ENCODE measurements at regions not wholly inside any gene's neighbourhood (a gene's known extent, or its start where the extent isn't known, plus 50 kb on each side); places are given as distances from the start of the nearest gene placed in this dataset.
"Not testable (repeated sequence)": the region's sequence is repeated elsewhere in the genome, so short reads cannot be mapped to it uniquely, and the experiment has no call there.

DNA sequence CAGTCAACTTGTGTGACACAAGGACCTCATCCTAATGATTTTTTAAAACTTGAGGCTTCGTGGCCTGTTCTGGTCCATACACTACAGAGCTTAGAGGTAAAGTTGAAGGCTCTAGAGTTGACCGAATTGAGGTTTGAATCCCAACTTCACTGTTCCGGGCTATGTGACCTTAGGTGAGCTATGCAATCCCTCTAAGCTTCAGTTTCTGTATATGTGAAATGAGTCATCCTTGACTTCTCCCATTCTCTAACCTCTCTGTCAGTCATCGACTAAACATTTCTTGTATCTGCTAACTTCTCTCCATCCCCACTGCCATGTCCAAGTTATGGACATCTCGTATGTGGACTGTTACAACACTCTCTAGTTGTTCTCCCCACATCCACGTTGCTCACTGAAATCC lies 178.2 kb upstream of the TMEM45B start:
- DNase-seq (ENCODE audit: low spot score), result no peak

DNA sequence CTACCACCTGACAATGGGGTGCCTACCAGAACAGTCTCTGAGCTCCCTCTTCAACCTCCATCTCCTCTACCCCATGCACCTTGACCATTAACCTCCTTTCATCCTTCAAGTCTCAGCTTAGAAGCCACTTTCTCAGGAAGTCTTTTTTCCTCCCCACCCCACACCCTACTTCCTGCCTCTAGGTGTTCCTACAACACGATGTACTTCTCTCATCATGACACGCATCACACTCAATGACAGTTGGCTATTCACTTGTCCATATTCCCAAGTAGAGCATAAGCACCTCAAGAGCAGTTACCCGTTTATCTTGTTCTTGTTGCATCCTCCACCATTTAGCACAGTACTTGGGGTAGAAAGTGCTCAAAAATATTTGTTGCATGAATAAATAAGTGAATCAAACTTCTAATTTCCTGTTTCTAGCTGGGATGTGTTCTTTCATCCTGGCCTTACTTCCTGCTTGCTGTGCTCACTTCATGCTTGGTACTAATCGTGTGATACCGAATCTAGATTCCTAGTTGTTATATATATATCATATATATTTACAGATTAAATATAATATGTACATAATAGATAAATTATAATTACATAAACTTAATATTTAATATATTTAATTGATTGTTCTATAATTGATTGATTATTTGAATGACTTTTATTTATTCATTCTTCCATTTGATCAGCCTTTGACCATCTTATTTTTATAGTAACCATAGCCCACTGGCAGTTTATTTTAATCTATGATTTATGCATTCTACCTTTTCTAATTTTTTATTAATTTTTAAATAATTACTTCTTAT lies 177.5 kb upstream of the TMEM45B start:
- DNase-seq (ENCODE audit: low spot score), result no peak

DNA sequence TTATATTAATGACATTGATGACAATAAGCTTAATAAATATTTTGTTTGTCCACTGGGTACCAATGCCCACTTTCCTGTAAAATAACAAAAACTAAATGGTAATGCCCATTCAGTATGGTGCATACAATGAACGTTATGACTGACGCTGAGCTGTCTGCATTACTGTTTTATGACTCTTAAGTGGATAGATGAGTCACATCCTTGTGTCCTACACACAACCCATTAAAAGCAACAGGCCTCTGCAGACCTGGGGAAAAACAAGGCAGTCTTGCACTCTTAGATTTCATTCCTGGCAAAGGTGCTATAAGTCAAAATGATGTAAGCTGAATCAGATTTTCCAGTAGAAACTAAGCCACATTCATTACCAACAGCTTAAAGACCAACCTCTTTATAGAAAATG lies 176.3 kb upstream of the TMEM45B start:
- DNase-seq (ENCODE audit: low spot score), result no peak

DNA sequence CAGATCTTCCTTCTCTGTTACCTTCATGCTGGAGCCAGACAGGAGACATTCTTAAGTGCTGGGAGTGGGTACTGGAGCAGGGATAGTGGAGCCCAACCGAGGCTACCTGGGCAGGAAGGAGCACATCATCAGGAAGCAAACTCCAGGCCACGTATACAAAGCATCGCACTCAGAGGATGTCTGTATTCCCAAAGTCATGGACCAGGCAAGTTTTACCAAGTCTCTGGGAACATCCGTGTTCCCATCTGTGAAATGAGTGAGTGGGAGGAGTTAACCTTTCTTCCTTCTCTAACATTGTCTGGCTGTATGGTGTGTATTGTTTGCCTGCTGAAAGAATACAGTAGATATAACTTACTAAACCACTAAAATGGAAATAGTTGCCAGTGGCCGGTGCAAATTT lies 175.0 kb upstream of the TMEM45B start:
- DNase-seq (ENCODE audit: low spot score), result no peak

DNA sequence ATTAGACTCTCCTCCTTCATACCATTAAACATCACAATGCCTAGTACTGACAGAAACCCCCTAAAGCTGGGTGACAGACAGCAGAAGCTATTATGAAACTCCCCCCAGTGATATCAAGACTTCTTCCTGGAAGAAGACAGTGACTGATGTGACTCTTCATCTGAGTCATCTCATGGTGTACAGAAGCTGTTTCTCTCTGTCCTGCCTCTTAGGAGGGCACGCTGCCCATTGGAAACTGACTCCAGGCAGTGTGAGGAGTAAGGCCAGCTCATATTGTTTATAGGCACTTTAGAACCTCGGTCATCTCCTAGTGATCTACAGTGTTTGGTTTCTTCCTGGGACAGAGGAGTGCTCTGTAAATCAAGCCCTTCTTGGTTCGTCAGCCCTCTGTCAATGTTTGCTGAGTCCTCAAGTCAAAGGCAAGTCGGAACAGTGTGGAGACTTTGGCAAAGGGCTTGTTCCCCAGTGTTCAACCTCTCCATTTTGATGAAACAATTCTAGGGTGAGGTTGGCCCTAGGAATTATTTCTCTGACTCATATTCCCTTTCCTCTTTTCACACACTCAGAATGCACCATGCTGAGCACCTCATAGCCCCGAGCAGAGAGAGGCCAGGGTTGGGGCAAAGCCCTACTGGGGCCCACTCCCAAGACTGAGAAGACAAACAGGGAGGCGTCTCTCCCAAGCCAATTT lies 172.5 kb upstream of the TMEM45B start:
- no peak for DNase-seq (ENCODE audit: low spot score)

DNA sequence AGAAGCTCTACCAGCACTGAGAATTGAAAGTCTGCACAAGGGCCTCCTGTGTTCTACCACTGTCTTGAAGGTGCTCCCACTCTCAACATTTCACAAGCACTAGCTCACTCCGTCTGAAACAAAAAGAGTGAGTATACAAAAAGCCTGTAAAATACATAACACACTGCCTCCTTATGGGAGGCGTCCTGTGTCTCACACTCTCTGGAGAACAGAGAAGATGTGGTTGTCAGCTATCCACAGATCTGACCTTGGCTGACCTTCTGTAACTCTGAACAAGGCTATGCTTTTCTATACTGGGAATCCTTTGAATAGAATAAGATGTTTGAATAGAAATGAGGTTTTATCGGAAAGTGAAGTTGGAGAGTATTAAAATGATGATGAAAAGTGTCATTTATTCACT lies 171.3 kb upstream of the TMEM45B start:
- DNase-seq (ENCODE audit: low spot score), result no peak

DNA sequence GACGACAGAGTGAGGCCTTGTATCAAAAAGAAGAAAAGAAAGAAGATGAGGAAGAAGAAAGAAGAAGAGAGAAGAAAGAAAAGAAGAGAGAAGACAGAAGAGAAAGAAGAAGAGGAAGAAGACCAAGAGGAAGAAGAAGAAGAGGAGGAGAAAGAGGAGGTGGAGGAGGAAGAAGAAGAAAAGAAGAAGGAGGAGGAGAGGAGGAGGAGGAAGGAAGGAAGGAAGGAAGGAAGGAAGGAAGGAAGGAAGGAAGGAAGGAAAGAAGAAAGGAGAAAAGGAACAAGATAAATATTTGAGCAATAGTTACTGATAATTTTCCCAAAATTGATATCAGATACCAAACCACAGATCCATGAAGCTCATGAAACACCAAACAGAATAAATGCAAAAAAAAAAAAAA lies 169.7 kb upstream of the TMEM45B start:
- DNase-seq (ENCODE audit: low spot score), result no peak

DNA sequence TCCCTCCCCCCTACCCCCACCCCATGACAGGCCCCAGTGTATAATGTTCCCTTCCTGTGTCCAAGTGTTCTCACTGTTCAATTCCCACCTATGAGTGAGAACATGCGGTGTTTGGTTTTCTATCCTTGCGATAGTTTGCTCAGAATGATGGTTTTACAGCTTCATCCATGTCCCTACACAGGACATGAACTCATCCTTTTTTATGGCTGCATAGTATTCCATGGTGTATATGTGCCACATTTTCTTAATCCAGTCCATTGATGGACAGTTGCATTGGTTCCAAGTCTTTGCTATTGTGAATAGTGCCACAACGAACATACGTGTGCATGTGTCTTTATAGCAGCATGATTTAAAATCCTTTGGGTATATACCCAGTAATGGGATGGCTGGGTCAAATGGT lies 165.6 kb upstream of the TMEM45B start:
- DNase-seq (ENCODE audit: low spot score), result not testable (repeated sequence)

DNA sequence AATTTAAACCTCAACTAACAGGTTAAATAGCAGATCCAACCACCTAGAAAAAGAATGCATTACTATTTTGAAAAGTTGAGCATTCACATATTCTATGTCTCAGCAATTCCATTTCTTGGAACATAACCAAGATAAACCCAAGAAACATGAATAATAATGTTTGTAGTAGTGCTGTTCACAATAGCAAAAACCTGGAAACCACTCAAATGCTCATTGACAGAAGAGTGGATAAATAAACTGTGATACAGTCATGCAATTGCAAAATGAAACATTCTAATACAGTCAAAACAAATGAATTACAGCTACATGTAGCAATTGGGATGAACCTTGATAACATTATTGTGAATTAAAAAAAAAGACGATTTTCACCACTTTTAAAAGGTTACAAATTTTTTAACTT lies 162.8 kb upstream of the TMEM45B start:
- DNase-seq (ENCODE audit: low spot score), result no peak

DNA sequence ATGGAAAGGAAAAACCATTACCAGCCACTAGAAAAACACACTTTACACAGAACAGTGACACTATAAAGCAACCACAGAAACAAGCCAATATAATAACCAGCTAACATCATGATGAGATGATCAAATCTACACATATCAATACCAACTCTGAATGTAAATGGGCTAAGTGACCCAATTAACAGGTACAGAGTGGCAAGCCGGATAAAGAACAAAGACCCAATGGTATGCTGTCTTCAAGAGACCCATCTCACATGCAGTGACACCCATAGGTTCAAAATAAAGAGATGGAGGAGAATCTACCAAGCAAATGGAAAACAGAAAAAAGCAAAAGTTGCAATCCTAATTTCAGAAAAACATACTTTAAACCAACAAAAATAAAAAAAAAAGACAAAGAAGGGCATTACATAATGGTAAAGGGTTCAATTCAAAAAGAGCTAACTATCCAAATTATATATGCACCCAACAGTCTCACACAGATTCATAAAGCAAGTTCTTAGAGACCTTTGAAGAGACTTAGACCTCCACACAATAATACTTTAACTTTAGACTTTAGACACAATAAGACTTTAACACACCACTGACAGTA lies 160.3 kb upstream of the TMEM45B start:
- no peak for DNase-seq (ENCODE audit: low spot score)

DNA sequence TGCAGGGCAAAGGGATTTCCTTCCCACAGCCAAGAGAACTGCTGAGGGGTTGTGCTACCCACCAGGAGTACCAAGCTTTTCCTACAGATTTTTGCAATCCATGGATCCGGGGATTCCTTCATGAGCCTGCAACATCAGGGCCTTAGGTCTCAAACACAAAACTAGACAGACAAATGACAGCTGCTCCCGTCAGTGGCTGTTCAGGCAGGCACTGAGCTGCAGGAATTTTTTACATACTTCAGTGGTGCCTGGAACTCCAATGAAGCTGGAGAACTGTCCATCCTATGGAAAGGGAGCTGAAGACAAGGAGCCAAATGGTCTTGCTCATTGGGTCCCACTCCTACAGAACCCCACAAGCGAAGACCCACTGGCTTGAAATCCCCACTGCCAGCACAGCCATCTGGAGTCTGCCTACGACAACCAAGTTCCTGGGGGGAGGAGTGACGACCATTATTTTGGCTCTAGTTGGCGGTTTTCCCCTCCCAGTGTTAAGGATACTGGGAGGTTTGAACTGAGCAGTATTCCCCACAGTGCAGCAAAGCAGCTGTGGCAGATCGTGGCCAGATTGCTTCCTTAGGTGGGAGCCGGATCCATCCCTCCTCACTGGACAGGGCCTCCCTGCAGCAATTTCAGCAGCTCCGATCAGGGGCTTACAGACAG lies 157.7 kb upstream of the TMEM45B start:
- no peak for DNase-seq (ENCODE audit: low spot score)

DNA sequence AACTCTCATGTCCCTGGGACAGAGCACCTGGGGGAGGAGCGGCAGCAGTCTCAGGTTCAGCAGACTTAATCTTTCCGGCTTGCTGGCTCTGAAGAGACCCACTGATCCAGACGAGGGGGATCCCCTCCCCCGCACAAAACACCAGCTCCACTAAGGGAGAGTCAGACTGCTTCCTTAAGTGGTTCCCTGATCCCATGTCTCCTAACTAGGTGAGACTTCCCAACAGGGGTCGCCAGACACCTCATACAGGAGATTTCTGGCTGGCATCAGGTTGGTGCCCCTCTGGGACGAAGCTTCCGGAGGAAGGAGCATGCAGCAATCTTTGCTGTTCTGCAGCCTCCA lies 157.2 kb upstream of the TMEM45B start:
- no peak for DNase-seq (ENCODE audit: low spot score)

DNA sequence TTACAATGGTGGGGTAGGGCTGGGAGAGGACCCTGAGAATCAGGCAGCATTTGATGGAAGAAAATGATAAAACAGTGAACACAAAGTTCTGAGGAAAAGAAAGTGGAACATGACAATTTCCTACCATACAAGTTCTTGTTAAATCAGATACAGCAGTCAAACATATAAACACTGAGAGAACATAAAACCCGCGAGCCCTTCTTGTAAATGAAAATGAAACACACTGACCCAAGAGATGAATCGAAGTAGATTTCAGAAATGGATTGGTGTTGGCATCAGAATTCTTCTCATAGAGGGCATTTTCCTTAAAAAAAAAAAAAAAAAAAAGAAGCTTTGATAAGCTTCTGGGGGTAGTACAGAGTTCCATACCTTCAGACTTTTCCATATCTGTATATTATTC lies 134.7 kb upstream of the TMEM45B start:
- no peak for DNase-seq (ENCODE audit: low spot score)

DNA sequence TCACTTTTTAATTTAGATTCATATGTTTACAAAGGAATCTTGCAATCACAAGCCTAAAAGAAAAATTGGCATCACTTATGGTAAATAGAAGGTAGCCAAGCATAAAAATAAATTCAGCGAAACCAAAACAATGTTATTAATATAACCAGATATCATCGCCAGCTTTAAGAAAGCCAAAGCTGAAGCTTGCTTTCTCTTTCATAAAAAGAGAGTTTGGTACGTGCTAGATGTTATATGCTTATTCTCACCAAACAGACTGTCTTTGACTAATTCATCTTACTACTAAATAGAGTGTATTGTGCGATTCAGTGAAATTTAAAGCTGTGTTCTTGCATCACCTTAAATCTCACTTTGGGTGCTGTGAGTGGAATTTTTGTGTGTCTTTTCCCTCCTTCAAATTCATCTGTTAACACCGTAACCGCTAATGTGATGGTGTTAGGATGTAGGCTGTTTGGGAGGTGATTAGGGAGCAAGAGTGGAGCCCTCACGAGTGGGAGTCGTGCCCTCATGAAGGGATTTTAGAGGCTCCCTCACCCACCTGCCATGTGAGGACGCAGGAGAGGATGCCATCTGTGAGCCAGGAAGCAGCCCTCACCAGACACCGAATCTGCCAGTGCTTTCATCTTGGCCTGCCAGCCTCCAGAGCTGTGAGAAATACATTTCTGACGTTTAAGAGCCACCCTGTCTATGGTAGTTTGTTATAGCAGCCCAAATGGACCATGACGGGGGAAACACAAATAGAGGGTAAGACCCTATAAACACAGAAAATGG lies 134.1 kb upstream of the TMEM45B start:
- DNase-seq (ENCODE audit: low spot score), result no peak

DNA sequence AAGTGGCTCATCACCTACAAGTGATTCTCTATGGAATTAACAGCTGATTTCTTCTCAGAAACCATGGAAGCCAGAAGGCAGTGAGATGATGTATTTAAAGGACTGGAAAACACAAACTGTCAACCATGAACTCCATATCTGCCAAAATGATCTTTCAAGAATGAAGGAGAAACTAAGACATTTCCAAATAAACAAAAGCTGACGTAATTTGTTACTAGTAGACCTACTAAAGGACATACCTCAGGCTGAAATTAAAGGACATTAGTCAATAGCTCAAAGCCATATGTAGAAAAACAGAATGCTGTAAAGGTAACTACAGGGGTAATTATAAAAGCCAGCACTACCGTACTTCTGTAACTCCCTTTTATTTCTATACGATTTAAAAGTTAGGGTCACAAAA lies 129.4 kb upstream of the TMEM45B start:
- DNase-seq (ENCODE audit: low spot score), result no peak

DNA sequence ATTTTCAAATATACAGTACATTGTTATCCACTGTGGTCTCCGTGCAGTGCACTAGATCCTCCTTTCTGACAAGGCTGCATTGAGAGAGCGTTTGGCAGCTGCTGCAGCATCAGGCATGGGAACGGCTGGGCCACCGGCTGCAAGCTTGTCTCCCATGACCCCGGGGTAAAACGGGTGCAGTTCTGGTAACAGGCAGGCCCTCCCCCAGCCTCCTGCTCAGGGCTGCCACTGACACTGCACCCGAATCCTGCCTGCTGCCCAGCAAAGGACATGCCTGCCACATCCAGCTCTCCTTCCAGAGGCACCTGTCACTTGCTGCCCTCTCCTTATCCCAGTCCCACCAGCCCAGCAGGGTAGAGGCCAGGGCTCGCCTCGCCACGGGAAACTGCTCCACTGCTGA lies 124.5 kb upstream of the TMEM45B start:
- DNase-seq (ENCODE audit: low spot score), result no peak

DNA sequence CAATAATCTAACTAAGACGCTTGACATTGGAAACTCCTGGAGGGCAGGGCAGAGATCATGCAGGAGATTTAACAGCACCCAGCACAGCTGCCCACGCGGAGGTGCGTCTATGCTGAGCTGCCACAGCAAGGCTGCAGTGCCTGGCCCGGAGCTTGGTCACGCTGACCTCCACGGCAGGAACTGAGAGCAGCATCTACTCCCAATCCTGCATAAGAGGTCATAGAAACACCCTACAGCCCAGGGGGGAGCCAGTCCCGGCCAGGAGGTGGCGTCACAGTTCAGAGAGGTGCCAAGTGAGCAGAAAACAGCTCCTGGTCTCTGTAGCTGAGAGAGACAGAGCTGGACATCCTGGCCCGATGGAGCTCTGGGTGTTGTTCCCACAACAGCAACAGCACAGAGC lies 121.1 kb upstream of the TMEM45B start:
- DNase-seq (ENCODE audit: low spot score), result no peak

DNA sequence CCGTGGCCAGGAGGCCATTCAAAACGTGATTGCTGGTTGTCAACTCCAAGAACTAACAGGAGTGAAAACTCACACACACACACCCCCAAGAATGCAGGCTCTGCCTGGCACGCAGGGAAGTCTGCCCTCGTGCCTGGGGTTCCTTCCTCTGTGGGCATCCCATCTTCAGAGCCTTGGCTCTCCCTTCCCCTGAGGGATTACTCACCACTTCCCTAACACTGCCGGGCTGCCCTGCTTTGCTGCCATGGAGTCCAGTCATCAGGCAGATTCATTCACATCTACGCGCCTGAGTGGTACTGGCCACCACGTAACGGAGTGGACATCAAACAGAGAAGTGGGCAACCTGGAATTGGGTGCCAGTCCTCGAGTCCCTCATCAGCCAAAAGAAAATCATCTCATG lies 120.7 kb upstream of the TMEM45B start:
- no peak for DNase-seq (ENCODE audit: low spot score)

DNA sequence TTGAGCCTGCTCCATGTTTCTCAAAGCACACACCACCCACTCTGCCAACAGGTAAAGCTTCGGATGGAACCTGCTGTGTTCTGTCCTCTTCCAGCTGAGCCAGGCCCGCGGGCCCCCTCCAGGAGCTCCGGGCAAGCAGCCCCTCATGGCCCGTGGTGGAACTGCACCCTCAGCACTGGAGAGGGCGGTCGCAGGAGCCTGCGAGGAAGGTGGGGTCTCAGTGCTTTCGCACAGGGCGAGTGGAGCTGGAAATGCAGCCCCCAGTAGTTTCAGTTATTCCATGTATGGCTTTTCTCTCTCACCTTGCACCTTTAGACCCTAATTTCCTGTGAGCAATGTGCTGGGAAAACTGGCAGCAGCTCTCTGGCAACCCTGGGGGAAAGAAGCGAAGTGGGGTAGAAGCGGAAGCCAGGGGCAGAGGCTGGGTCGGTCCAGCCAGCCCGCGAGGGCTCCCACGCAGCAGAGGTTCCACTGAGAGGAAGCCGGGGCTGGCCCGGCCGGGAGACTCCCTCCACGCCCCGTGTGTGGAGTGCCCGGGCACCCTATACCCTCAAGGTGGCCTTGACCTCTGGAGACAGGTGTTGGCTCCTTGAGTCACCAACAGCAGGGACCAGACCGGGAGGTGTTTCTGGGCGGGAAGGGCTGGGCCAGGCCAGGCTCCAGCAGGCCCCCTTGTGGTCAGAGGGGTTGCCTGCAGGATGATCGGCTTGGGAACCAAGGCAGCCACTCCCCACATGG lies 119.9 kb upstream of the TMEM45B start:
- DNase-seq (ENCODE audit: low spot score), result peak; percentile 50

DNA sequence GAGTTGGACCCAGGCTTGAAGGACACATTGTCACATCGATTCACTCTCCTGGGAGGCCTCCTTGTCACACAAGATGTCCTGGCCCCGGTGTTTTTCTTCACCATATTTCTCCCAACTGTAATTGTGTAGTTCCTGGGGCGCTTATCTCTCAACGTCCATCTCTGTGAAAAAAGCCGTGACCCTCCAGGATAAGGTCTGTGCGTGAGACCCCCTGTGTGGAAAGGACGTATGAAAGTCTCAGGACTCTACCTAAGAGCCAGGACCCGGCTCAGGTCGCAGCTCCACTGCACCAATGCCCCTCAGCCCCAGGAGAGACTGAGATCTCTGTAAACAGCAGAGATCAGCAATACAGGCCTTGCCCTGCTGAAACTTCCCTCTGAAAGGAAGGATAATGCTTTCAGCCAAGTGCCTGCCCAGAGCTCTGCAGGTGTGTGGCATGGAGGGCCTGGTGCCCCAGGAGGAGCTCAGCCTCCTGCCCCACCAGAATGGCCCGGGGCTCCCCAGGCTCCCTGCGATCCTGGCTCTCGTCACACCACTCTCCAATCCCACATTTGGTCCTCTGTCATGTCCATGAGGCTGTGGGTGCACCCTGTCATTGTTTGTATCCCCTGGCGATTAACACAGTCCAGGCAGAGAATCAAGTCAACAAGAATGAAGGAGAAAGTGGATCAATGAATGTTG lies 119.2 kb upstream of the TMEM45B start:
- no peak for DNase-seq (ENCODE audit: low spot score)

DNA sequence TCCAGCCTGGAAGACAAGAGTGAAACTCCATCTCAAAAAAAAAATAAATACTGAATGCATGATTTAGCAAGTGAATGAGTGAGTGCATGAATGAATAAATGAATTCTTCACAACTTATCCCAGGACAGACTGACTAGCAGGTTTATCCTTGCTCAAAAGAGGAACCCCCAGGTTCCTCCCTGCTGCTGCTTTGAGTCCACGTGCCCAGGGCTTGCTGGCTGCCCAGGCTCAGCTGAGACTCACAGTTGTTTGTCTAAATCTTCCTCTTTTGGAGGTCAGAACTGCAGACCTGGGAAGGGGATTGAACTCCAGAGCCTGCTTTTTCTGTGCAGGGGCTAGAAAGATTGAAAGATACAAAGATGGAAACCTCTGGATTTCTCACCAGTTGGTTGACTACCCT lies 117.4 kb upstream of the TMEM45B start:
- no peak for DNase-seq (ENCODE audit: low spot score)
